H1 (cell line): ENCODE measurements at regions not wholly inside any gene's neighbourhood (a gene's known extent, or its start where the extent isn't known, plus 50 kb on each side); places are given as distances from the start of the nearest gene placed in this dataset.
A peak's percentile ranks its signal among the peaks of the same experiment; 100 is the strongest.

Experiments used
- CTCF ChIA-PET: fragments of 300-600 bp; sonication (Branson Sonifier 250); formaldehyde crosslinking; loops from one replicate; lab custom pipeline; 2021; ENCODE audit not compliant: partially characterized antibody; lab: Charles Lee
- POLR2A ChIA-PET: fragments of 300-600 bp; sonication (Branson Sonifier 250); formaldehyde crosslinking; loops from one replicate; lab custom pipeline; 2021; ENCODE audit warnings: inconsistent platforms; ENCODE audit not compliant: partially characterized antibody; lab: Charles Lee
- DNase-seq, 2 experiments: peaks; one replicate each; pipeline versions ENCODE4 v3.0.0 to v3.0.0-alpha.2; 2010 to 2022; ENCODE audit warnings: low spot score in 2 of 2, low read depth in 1 of 2, mixed read lengths in 1 of 2
- FAIRE-seq: peaks from 2 replicates; lab custom pipeline; 2011; peaks lifted over from hg19 to GRCh38; lab: Jason Lieb, UNC
- H2AFZ ChIP-seq: 2 replicates; pipeline ENCODE4 v1.8.1; 2012; ENCODE audit warnings: low read length, inconsistent platforms
- H2AK5ac ChIP-seq: 2 replicates; pipeline ENCODE4 v1.6.1; 2013; ENCODE audit warnings: low read depth, low read length
- H2BK120ac ChIP-seq: replicated peaks from 2 replicates; pipeline ENCODE3; 2013; ENCODE audit warnings: low read depth, low read length, inconsistent platforms
- H2BK12ac ChIP-seq: 2 replicates; pipeline ENCODE4 v1.6.1; 2013; ENCODE audit warnings: low read depth, low read length
- H2BK15ac ChIP-seq: 2 replicates; pipeline ENCODE4 v1.6.1; 2013; ENCODE audit warnings: low read length
- H2BK20ac ChIP-seq: 2 replicates; pipeline ENCODE4 v1.6.1; 2013; ENCODE audit warnings: low read length
- H2BK5ac ChIP-seq: 2 replicates; pipeline ENCODE4 v1.6.1; 2013; ENCODE audit warnings: low read depth, low read length
- H3K14ac ChIP-seq: 2 replicates; pipeline ENCODE4 v1.6.1; 2013; ENCODE audit warnings: inconsistent platforms; ENCODE audit not compliant: insufficient read length
- H3K18ac ChIP-seq: 2 replicates; pipeline ENCODE4 v1.6.1; 2013; ENCODE audit warnings: low read length; ENCODE audit errors: extremely low read depth
- H3K23ac ChIP-seq: 2 replicates; pipeline ENCODE4 v1.6.1; 2013; ENCODE audit warnings: inconsistent platforms; ENCODE audit not compliant: insufficient read length
- H3K23me2 ChIP-seq: 2 replicates; pipeline ENCODE4 v1.6.1; 2013; ENCODE audit warnings: low read depth, low read length
- H3K27ac ChIP-seq: 2 replicates; pipeline ENCODE4 v1.6.1; 2011; ENCODE audit warnings: low read depth, low read length, inconsistent platforms
- H3K27me3 ChIP-seq, 4 experiments: replicated peaks in 1 of 4; 1 replicate in 1 of 4; 2 replicates in 3 of 4; pipeline versions ENCODE4 v1.6.1 to v1.8.1; 2011 to 2013; ENCODE audit warnings: low read length in 3 of 4, mild to moderate bottlenecking in 3 of 4, inconsistent platforms in 2 of 4, mixed read lengths in 2 of 4, moderate library complexity in 1 of 4; ENCODE audit not compliant: control insufficient read depth in 3 of 4, insufficient read depth in 3 of 4; ENCODE audit errors: extremely low read depth in 1 of 4
- H3K36me3 ChIP-seq, 4 experiments: 2 replicates each; pipeline versions ENCODE4 v1.6.1 to v1.8.1; 2011 to 2013; ENCODE audit warnings: mild to moderate bottlenecking in 4 of 4, low read length in 3 of 4, moderate library complexity in 2 of 4, control low read depth in 1 of 4, inconsistent platforms in 1 of 4; ENCODE audit not compliant: insufficient read depth in 4 of 4, control insufficient read depth in 2 of 4
- H3K4ac ChIP-seq: replicated peaks from 2 replicates; pipeline ENCODE3; 2013; ENCODE audit warnings: low read length, low read depth, mixed read lengths, inconsistent platforms; ENCODE audit not compliant: insufficient read length
- H3K4me1 ChIP-seq, 4 experiments: replicated peaks in 1 of 4; 1 replicate in 1 of 4; 2 replicates in 3 of 4; pipeline versions ENCODE4 v1.6.1 to v1.8.1; 2011 to 2013; ENCODE audit warnings: low read length in 3 of 4, inconsistent platforms in 2 of 4, mixed read lengths in 1 of 4; ENCODE audit not compliant: insufficient read depth in 4 of 4, control insufficient read depth in 3 of 4
- H3K4me2 ChIP-seq, 2 experiments: 2 replicates each; pipeline versions ENCODE4 v1.6.1 to v1.8.1; 2011 to 2013; ENCODE audit warnings: low read depth in 2 of 2, low read length in 2 of 2, control low read depth in 1 of 2, inconsistent platforms in 1 of 2, mild to moderate bottlenecking in 1 of 2; ENCODE audit not compliant: insufficient read depth in 1 of 2
- H3K4me3 ChIP-seq, 4 experiments: fragments of 200-600, 300-600 bp in 1 of 4; sonication (generic), shearing (Covaris generic), sonication (Bioruptor Twin) in 1 of 4; 2 replicates each; pipeline versions ENCODE4 v1.5.1 to v1.8.1; 2011 to 2016; ENCODE audit warnings: low read length in 4 of 4, low read depth in 3 of 4, control low read depth in 2 of 4, inconsistent platforms in 2 of 4, mild to moderate bottlenecking in 2 of 4, mixed read lengths in 1 of 4, moderate library complexity in 1 of 4; ENCODE audit not compliant: insufficient read depth in 2 of 4; ENCODE audit errors: extremely low read depth in 1 of 4
- H3K56ac ChIP-seq: replicated peaks from 2 replicates; pipeline ENCODE3; 2013; ENCODE audit warnings: low read depth, mild to moderate bottlenecking, mixed read lengths, low read length, inconsistent platforms; ENCODE audit not compliant: insufficient read length
- H3K79me1 ChIP-seq: 2 replicates; pipeline ENCODE4 v1.6.1; 2013; ENCODE audit warnings: low read depth, low read length, control low read depth
- H3K79me2 ChIP-seq, 2 experiments: 2 replicates each; pipeline versions ENCODE4 v1.6.1 to v1.8.1; 2012 to 2013; ENCODE audit warnings: low read length in 2 of 2, mild to moderate bottlenecking in 2 of 2, inconsistent platforms in 1 of 2; ENCODE audit not compliant: insufficient read depth in 2 of 2, control insufficient read depth in 1 of 2
- H3K9ac ChIP-seq, 4 experiments: replicated peaks in 1 of 4; 1 replicate in 1 of 4; 2 replicates in 3 of 4; pipeline versions ENCODE4 v1.6.1 to v1.8.1; 2011 to 2013; ENCODE audit warnings: low read depth in 3 of 4, low read length in 3 of 4, control low read depth in 2 of 4, mild to moderate bottlenecking in 2 of 4, moderate library complexity in 2 of 4, inconsistent platforms in 1 of 4; ENCODE audit errors: extremely low read depth in 1 of 4
- H3K9me3 ChIP-seq, 2 experiments: 2 replicates each; pipeline versions ENCODE4 v1.6.1 to v1.8.1; 2012 to 2013; ENCODE audit warnings: mild to moderate bottlenecking in 2 of 2, moderate library complexity in 2 of 2, control low read depth in 1 of 2, inconsistent platforms in 1 of 2, low read depth in 1 of 2, low read length in 1 of 2, mixed read lengths in 1 of 2; ENCODE audit not compliant: insufficient read depth in 2 of 2
- H4K20me1 ChIP-seq, 2 experiments: replicated peaks in 1 of 2; 2 replicates each; pipeline versions ENCODE3 to v1.8.1; 2011 to 2013; ENCODE audit warnings: inconsistent platforms in 2 of 2, low read length in 2 of 2, mild to moderate bottlenecking in 1 of 2; ENCODE audit not compliant: insufficient read depth in 2 of 2, control insufficient read depth in 1 of 2
- H4K5ac ChIP-seq: 2 replicates; pipeline ENCODE4 v1.6.1; 2013; ENCODE audit warnings: low read length, low read depth, mixed read lengths, inconsistent platforms; ENCODE audit not compliant: insufficient read length
- H4K8ac ChIP-seq: 2 replicates; pipeline ENCODE4 v1.8.0; 2013; ENCODE audit warnings: mild to moderate bottlenecking, moderate library complexity, low read length, inconsistent platforms; ENCODE audit not compliant: insufficient read depth; ENCODE audit errors: extremely low read depth
- H4K91ac ChIP-seq: replicated peaks from 2 replicates; pipeline ENCODE3; 2013; ENCODE audit warnings: low read length, mixed read lengths, inconsistent platforms; ENCODE audit not compliant: insufficient read length
- BCL11A ChIP-seq, 2 experiments: IDR thresholded peaks; one replicate each; pipeline ENCODE4 v1.6.1; 2011; ENCODE audit warnings: low read depth in 2 of 2, low read length in 2 of 2, mild to moderate bottlenecking in 2 of 2
- EGR1 ChIP-seq: IDR thresholded peaks from 2 replicates; pipeline ENCODE4 v1.6.1; 2011; ENCODE audit warnings: low read depth, low read length, borderline replicate concordance
- NRF1 ChIP-seq: IDR thresholded peaks from 2 replicates; pipeline ENCODE4 v1.6.1; 2011; ENCODE audit warnings: mild to moderate bottlenecking, low read depth, low read length, improper control_type of control experiment
- SIX5 ChIP-seq: IDR thresholded peaks from 2 replicates; pipeline ENCODE4 v1.6.1; 2011; ENCODE audit warnings: mild to moderate bottlenecking, low read depth, low read length
- SRF ChIP-seq: IDR thresholded peaks from 2 replicates; pipeline ENCODE4 v1.6.1; 2011; ENCODE audit warnings: mild to moderate bottlenecking, low read depth, low read length, moderate library complexity
- TCF12 ChIP-seq: IDR thresholded peaks from 2 replicates; pipeline ENCODE4 v1.6.1; 2011; ENCODE audit warnings: low read depth, mild to moderate bottlenecking, low read length
- YY1 ChIP-seq: IDR thresholded peaks from 2 replicates; pipeline ENCODE4 v1.6.1; 2011; ENCODE audit warnings: low read depth, mild to moderate bottlenecking, low read length
- WGBS, 2 experiments: shearing (Covaris generic) in 1 of 2; methylation state at CpG; one replicate each; pipeline versions ENCODE4 v1.1.6 to v1.1.7; 2013 to 2015; ENCODE audit warnings: low lambda C conversion rate in 2 of 2, mixed read lengths in 2 of 2, inconsistent platforms in 1 of 2, low coverage in 1 of 2, missing lambda C conversion rate in 1 of 2; ENCODE audit not compliant: insufficient replicate concordance in 2 of 2, insufficient coverage in 1 of 2, insufficient read length in 1 of 2; ENCODE audit errors: extremely low coverage in 1 of 2, missing lambda C conversion rate in 1 of 2; 5-methylcytosine and 5-hydroxymethylcytosine counted together

DNA sequence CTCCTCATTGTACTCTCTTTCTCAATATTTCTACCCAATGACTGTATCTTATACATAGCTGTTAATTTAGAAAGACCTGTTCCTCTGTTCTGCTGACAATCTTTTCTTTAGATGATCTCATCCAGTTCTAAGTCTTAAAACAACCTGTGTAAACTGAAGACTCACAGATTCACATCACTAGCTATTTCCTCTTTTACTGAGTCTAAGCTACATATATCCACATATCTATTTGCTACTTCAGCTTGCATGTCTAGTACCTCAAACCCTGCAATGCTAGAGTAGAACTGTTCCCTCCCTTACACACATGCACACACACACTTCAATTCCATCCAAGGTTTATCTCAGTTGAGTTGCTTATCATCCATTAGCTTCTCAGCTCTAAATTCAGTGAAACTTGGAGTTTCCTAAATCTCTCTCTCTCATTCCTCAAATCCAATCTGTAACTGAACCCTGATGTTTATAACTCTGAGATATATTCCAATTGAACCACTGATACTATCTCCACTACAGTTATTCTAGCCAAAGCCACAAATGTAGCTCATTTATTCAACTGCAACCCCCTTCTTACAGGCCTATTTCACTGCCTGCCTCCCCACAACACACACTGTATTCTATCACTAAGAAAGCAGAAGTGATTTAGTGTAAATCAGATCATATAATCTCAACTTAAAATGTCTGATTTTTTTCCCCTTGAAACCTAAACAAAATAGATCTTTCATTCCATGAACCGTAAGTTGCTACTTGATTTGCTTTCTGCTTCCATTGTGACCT lies 1036.8 kb upstream of the POT1 start:
- no peak overlapping the region for H3K18ac ChIP-seq
- DNase-seq (no peak), FAIRE-seq (no peak)
- POLR2A ChIA-PET, result no interaction called here
- H3K4ac ChIP-seq, result no peak overlapping the region
- H3K79me2 ChIP-seq, result no peaks in the 10 kb centered on the region
- H2AFZ ChIP-seq, result 0 out of 2 replicates have a peak overlapping the region, but pooled peaks have one; percentile 38
- H3K27ac ChIP-seq, result no peak overlapping the region
- H4K5ac ChIP-seq, result no peak overlapping the region
- no peak overlapping the region for H4K91ac ChIP-seq
- H3K9me3 ChIP-seq, result no peaks in the 10 kb centered on the region
- H2BK5ac ChIP-seq, result no peak overlapping the region
- H3K4me1 ChIP-seq, result no peaks in the 10 kb centered on the region
- H3K36me3 ChIP-seq, result no peaks in the 10 kb centered on the region
- no peaks in the 10 kb centered on the region for H3K23me2 ChIP-seq
- no peak overlapping the region for H3K9ac ChIP-seq
- H3K27me3 ChIP-seq, result peaks cover 0 to 1% (median 0%) of the 10 kb centered on the region in 4 experiments; a peak in 1 of 7 replicates
- H3K56ac ChIP-seq, result no peak overlapping the region
- WGBS, 2 experiments, result 100% methylated on average over 1 of the region's 1 CpG; no CpG with 5 or more reads in 1 of the 2 experiments
- no peak overlapping the region for H2BK15ac ChIP-seq
- H3K79me1 ChIP-seq, result no peaks in the 10 kb centered on the region
- H3K4me3 ChIP-seq, result no peak overlapping the region
- no peak overlapping the region for H2BK20ac ChIP-seq
- H4K8ac ChIP-seq, result no peak overlapping the region
- H3K4me2 ChIP-seq, result no peak overlapping the region
- TF ChIP-seq TCF12 (no peak), BCL11A (IDR thresholded peaks at IDR 0.05; ENCODE audit: low read depth in 2 of 2, low read length in 2 of 2) (no peak), YY1 (no peak), EGR1 (no peak), SIX5 (no peak), NRF1 (no peak), SRF (no peak)
- TF ChIP-seq, all 59 proteins: peak for 0
- no peak overlapping the region for H2BK12ac ChIP-seq
- CTCF ChIA-PET, result no interaction called here
- no peak overlapping the region for H2AK5ac ChIP-seq
- no peak overlapping the region for H2BK120ac ChIP-seq
- H3K23ac ChIP-seq, result no peak overlapping the region
- no peaks in the 10 kb centered on the region for H4K20me1 ChIP-seq
- no peak overlapping the region for H3K14ac ChIP-seq
